HG02981 (cell line): ENCODE measurements at regions not wholly inside any gene's neighbourhood (a gene's known extent, or its start where the extent isn't known, plus 50 kb on each side); places are given as distances from the start of the nearest gene placed in this dataset.
A peak's percentile ranks its signal among the peaks of the same experiment; 100 is the strongest.
"Not testable (repeated sequence)": the region's sequence is repeated elsewhere in the genome, so short reads cannot be mapped to it uniquely, and the experiment has no call there.

Source experiments
- ATAC-seq: cut with Tn5 transposase; IDR thresholded peaks from one replicate; pipeline ENCODE4 v1.9.1; 2021; ENCODE audit warnings: mild to moderate bottlenecking, moderate library complexity; ENCODE audit not compliant: unreplicated experiment

- ATAC-seq: not testable (repeated sequence)
These were observed 171.8 kb downstream of the ATP6V0E2 start for GRCh38 chr7:150045596-150045995.

GRCh38 chr7:150046290-150047194, 172.8 kb downstream of the ATP6V0E2 start:
- ATAC-seq: not testable (repeated sequence)

GRCh38 chr7:150047329-150047728, 173.6 kb downstream of the ATP6V0E2 start:
- ATAC-seq: not testable (repeated sequence)

GRCh38 chr7:150047772-150048171, 174.0 kb downstream of the ATP6V0E2 start:
- not testable (repeated sequence) for ATAC-seq

- not testable (repeated sequence) for ATAC-seq
These were observed 174.7 kb downstream of the ATP6V0E2 start for GRCh38 chr7:150048244-150049011.

- ATAC-seq: not testable (repeated sequence)
These were observed 175.4 kb downstream of the ATP6V0E2 start for GRCh38 chr7:150049012-150049655.

GRCh38 chr7:150053396-150053795, 179.6 kb downstream of the ATP6V0E2 start:
- ATAC-seq: not testable (repeated sequence)

- ATAC-seq: not testable (repeated sequence)
These were observed 180.5 kb downstream of the ATP6V0E2 start for GRCh38 chr7:150054242-150054641.

- ATAC-seq: peak; percentile 97
These were observed 186.8 kb downstream of the ATP6V0E2 start for GRCh38 chr7:150060259-150061221.

GRCh38 chr7:150063195-150063594, 189.4 kb downstream of the ATP6V0E2 start:
- ATAC-seq: not testable (repeated sequence)

GRCh38 chr7:150069555-150070313, 196.0 kb downstream of the ATP6V0E2 start:
- not testable (repeated sequence) for ATAC-seq

GRCh38 chr7:150077543-150077942, 203.8 kb downstream of the ATP6V0E2 start:
- not testable (repeated sequence) for ATAC-seq

GRCh38 chr7:150081865-150082264, 208.1 kb downstream of the ATP6V0E2 start:
- not testable (repeated sequence) for ATAC-seq

- not testable (repeated sequence) for ATAC-seq
These were observed 211.0 kb downstream of the ATP6V0E2 start for GRCh38 chr7:150084724-150085123.

GRCh38 chr7:150087478-150087877, 213.7 kb downstream of the ATP6V0E2 start:
- ATAC-seq: not testable (repeated sequence)

- not testable (repeated sequence) for ATAC-seq
These were observed 215.4 kb downstream of the ATP6V0E2 start for GRCh38 chr7:150089139-150089538.

GRCh38 chr7:150090776-150091175, 217.0 kb downstream of the ATP6V0E2 start:
- not testable (repeated sequence) for ATAC-seq

- not testable (repeated sequence) for ATAC-seq
These were observed 220.1 kb downstream of the ATP6V0E2 start for GRCh38 chr7:150093897-150094296.
